GM06990 (cell line): ENCODE measurements at regions not wholly inside any gene's neighbourhood (a gene's known extent, or its start where the extent isn't known, plus 50 kb on each side); places are given as distances from the start of the nearest gene placed in this dataset.

Experiments used
- DNase-seq: peaks from one replicate; pipeline ENCODE4 v3.0.0-alpha.2; 2011; ENCODE audit not compliant: insufficient read length; ENCODE audit errors: extremely low read depth
- H3K27me3 ChIP-seq: replicated peaks from 2 replicates; pipeline ENCODE4 v1.6.0; 2011; ENCODE audit warnings: low read length; ENCODE audit not compliant: control insufficient read depth, insufficient read depth
- H3K36me3 ChIP-seq: 2 replicates; pipeline ENCODE4 v1.5.1; 2011; ENCODE audit warnings: low read length; ENCODE audit not compliant: control insufficient read depth, insufficient read depth
- H3K4me3 ChIP-seq: replicated peaks from 2 replicates; pipeline ENCODE4 v1.5.1; 2011; ENCODE audit warnings: low read depth, mild to moderate bottlenecking, control low read depth, low read length
- TF ChIP-seq, protein P1 (sequence below): IDR thresholded peaks from 2 replicates; pipeline ENCODE4 v1.5.1; 2011; ENCODE audit warnings: low read length, control low read depth, mild to moderate bottlenecking, inconsistent platforms; ENCODE audit not compliant: insufficient read depth, poor library complexity, severe bottlenecking

- H3K36me3 ChIP-seq = no peaks in the 10 kb centered on the region
- H3K4me3 ChIP-seq = no peak overlapping the region
- H3K27me3 ChIP-seq = no peaks in the 10 kb centered on the region; the same call in 1 of the 2 replicates
- TF ChIP-seq, protein P1, sequence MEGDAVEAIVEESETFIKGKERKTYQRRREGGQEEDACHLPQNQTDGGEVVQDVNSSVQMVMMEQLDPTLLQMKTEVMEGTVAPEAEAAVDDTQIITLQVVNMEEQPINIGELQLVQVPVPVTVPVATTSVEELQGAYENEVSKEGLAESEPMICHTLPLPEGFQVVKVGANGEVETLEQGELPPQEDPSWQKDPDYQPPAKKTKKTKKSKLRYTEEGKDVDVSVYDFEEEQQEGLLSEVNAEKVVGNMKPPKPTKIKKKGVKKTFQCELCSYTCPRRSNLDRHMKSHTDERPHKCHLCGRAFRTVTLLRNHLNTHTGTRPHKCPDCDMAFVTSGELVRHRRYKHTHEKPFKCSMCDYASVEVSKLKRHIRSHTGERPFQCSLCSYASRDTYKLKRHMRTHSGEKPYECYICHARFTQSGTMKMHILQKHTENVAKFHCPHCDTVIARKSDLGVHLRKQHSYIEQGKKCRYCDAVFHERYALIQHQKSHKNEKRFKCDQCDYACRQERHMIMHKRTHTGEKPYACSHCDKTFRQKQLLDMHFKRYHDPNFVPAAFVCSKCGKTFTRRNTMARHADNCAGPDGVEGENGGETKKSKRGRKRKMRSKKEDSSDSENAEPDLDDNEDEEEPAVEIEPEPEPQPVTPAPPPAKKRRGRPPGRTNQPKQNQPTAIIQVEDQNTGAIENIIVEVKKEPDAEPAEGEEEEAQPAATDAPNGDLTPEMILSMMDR = no peak
- no peak for DNase-seq
These were observed 179.7 kb upstream of the LPP start for GRCh38 chr3:187973977-187974870.

GRCh38 chr3:187974871-187975271 lies 179.1 kb upstream of the LPP start:
- no peak for DNase-seq
- Histone ChIP-seq H3K27me3 (no peaks in the 10 kb centered on the region), H3K36me3 (no peaks in the 10 kb centered on the region), H3K4me3 (no peak overlapping the region)
- TF ChIP-seq, protein P1 = peak; percentile 27

DNA sequence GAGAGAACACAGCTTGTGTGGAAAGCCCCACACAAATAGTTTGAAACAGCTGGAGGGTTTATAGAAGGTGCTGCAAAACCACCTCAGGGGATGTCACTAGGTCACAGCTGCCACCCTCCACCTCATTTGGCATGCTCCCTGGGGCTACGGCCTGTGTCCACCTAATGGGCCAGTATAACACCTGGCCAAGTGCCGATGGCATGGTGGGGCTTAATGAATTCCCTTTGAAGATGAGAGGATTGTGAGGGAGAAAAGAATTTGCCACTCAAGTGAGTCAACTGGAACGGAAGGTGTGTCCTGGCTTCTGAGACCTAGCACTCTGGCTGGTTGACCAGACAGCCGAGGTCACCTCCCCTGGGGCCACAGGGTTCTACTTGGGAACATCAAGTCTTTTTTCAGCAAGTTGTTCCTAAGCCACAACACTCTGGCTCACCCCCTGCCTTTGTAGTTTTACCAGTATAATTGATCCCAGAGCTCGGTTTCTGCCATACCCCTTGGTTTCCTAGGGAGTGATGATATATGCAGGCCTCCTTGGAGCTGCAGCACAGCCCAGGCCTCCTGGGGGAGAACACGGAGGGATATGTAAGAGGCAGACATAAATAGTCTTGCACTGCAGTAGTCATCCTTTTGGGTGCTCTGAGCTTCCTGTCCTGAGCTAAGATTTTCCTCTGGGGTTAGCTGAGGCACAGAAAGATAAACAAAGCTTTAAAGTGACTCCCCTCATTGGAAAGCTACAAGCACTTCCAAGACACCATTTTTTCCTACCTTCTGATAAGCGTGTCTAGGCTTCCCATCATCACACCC lies 178.2 kb upstream of the LPP start:
- TF ChIP-seq, protein P1 = no peak
- H3K4me3 ChIP-seq = no peak overlapping the region
- no peak for DNase-seq
- H3K36me3 ChIP-seq = no peaks in the 10 kb centered on the region
- H3K27me3 ChIP-seq = no peaks in the 10 kb centered on the region

GRCh38 chr3:187976365-187976900 lies 177.5 kb upstream of the LPP start:
- no peak for DNase-seq
- Histone ChIP-seq H3K36me3 (no peaks in the 10 kb centered on the region), H3K27me3 (no peaks in the 10 kb centered on the region), H3K4me3 (no peak overlapping the region)
- TF ChIP-seq, protein P1 = no peak

DNA sequence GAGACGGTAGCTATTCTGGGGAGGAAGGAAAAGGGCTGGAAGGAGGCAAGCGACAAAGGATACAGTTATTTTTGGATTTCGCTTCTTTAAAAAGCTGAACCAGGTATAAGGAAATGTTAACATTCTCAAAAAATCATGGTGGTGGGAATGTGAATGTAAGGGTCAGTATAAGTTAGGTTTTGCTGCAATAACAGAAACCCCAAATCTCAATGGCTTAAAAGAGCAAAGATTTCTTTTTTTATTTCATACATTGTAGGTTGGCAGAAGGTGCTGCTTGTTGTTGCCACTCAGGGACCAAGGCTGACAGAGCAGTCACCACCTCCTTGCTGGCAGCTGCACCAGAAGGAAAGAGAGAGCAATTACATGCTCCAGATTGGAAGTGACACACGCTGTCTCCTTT lies 176.3 kb upstream of the LPP start:
- H3K36me3 ChIP-seq = no peaks in the 10 kb centered on the region
- TF ChIP-seq, protein P1 = no peak
- no peak overlapping the region for H3K4me3 ChIP-seq
- no peaks in the 10 kb centered on the region for H3K27me3 ChIP-seq
- DNase-seq = no peak
